HG03558 (cell line): ENCODE measurements at regions not wholly inside any gene's neighbourhood (a gene's known extent, or its start where the extent isn't known, plus 50 kb on each side); places are given as distances from the start of the nearest gene placed in this dataset.
"Not testable (repeated sequence)": the region's sequence is repeated elsewhere in the genome, so short reads cannot be mapped to it uniquely, and the experiment has no call there.

Source experiments
- ATAC-seq: cut with Tn5 transposase; IDR thresholded peaks from one replicate; pipeline ENCODE4 v1.9.1; 2021; ENCODE audit warnings: moderate number of reproducible peaks; ENCODE audit not compliant: unreplicated experiment; ENCODE audit errors: extremely low read depth

GRCh38 chr2:199216253-199216652, 241.5 kb downstream of the SATB2 start:
- no peak for ATAC-seq

- no peak for ATAC-seq
Observed at GRCh38 chr2:199207011-199207410, 250.7 kb downstream of the SATB2 start.

- no peak for ATAC-seq
Observed at GRCh38 chr2:199206536-199206935, 251.2 kb downstream of the SATB2 start.

- ATAC-seq = no peak
Observed at GRCh38 chr2:199202964-199203363, 254.8 kb downstream of the SATB2 start.

GRCh38 chr2:199201539-199201938, 256.2 kb downstream of the SATB2 start:
- no peak for ATAC-seq

- no peak for ATAC-seq
Observed at GRCh38 chr2:199199797-199200196, 257.9 kb downstream of the SATB2 start.

GRCh38 chr2:199197448-199197847, 260.3 kb downstream of the SATB2 start:
- no peak for ATAC-seq

GRCh38 chr2:199196686-199197085, 261.1 kb downstream of the SATB2 start:
- no peak for ATAC-seq

- ATAC-seq = no peak
Observed at GRCh38 chr2:199195927-199196502, 261.7 kb downstream of the SATB2 start.

GRCh38 chr2:199191461-199191860, 266.3 kb downstream of the SATB2 start:
- no peak for ATAC-seq

- ATAC-seq = no peak
Observed at GRCh38 chr2:199189229-199189628, 268.5 kb downstream of the SATB2 start.

- ATAC-seq = no peak
Observed at GRCh38 chr2:199186301-199186751, 271.4 kb downstream of the SATB2 start.

- not testable (repeated sequence) for ATAC-seq
Observed at GRCh38 chr2:199185174-199185573, 272.6 kb downstream of the SATB2 start.

GRCh38 chr2:199163613-199164458, 293.9 kb downstream of the SATB2 start:
- no peak for ATAC-seq

- no peak for ATAC-seq
Observed at GRCh38 chr2:199160677-199161465, 296.9 kb downstream of the SATB2 start.

GRCh38 chr2:199160081-199160480, 297.7 kb downstream of the SATB2 start:
- no peak for ATAC-seq

GRCh38 chr2:199148076-199148845, 309.5 kb downstream of the SATB2 start:
- ATAC-seq = no peak

GRCh38 chr2:199147216-199147615, 310.5 kb downstream of the SATB2 start:
- ATAC-seq = no peak

- no peak for ATAC-seq
Observed at GRCh38 chr2:199144546-199144945, 313.2 kb downstream of the SATB2 start.

GRCh38 chr2:199144036-199144435, 313.7 kb downstream of the SATB2 start:
- no peak for ATAC-seq
